Heart left ventricle (tissue), 13 donors: ENCODE measurements at regions not wholly inside any gene's neighbourhood (a gene's known extent, or its start where the extent isn't known, plus 50 kb on each side); places are given as distances from the start of the nearest gene placed in this dataset.

ENCODE experiments used
- POLR2A ChIP-seq, 2 donors: fragments of 450-650 bp; IDR thresholded peaks; one replicate each; pipeline ENCODE4 v1.6.1; 2017; ENCODE audit warnings: antibody characterized with exemption in 2 of 2, mild to moderate bottlenecking in 2 of 2, moderate library complexity in 2 of 2
- TF ChIP-seq, protein P1 (sequence below), 12 donors: fragments of 200-600 bp; sonication (generic) in 4 of 12; IDR thresholded peaks; one replicate each; pipeline versions ENCODE4 v1.5.0 to v1.8.0; 2018 to 2022; ENCODE audit warnings: antibody characterized with exemption in 12 of 12, mild to moderate bottlenecking in 5 of 12
- donor health status: ischemic (EF 13 %, LVEDD 7.1; RV severe dilation, severe dysfunction).
- donor health status: DM: no; HTN: yes; CAD: no.
- donor health status: DM: no; HTN: no; CAD: no.
- donor health status: ischemic (EF 25% LVEDD 6.9; RV normal size, moderate dysfunction).
- donor health status: ischemic (EF 25% LVEDD 5.7; RV mildly dilated, moderate dysfunction).
- donor health status: ischemic (EF 35%, LVEDD 5.7; RV mildly dilated, moderate dysfunction).
- donor health status: nonischemic (EF 11% LVEDD 7.7; RV severe dilation, severe dysfunction).
- donor health status: DM: yes; HTN: yes; CAD: no.
- donor health status: PGD.
- donor health status: ischemic (EF 29% LVEDD 5.4; RV normal size, mild dysfunction).
- donor health status: nonischemic (EF 23%, LVEDD 6.1; RV moderate dilation, normal function).

DNA sequence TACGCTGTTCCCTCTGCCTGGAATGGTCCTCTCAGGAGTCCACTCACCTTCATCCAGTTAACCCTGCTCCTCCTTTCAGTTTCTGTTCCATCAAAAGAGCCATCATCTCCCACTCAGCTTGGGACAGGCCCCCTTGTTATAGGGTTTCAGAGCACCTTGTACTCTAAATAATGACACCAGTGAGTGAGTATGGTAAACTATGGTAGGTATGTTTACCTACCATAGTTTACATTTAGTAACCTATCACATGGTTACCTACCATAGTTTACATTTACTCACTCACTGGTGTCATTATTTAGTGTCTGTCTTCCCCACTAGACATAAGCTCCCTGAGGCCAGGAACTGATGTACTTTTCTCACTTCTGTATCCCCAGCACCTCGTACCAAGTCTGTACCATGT lies 130.2 kb upstream of the SESN3 start:
- TF ChIP-seq POLR2A (IDR thresholded peaks at IDR 0.05) = no peak
- TF ChIP-seq, protein P1, sequence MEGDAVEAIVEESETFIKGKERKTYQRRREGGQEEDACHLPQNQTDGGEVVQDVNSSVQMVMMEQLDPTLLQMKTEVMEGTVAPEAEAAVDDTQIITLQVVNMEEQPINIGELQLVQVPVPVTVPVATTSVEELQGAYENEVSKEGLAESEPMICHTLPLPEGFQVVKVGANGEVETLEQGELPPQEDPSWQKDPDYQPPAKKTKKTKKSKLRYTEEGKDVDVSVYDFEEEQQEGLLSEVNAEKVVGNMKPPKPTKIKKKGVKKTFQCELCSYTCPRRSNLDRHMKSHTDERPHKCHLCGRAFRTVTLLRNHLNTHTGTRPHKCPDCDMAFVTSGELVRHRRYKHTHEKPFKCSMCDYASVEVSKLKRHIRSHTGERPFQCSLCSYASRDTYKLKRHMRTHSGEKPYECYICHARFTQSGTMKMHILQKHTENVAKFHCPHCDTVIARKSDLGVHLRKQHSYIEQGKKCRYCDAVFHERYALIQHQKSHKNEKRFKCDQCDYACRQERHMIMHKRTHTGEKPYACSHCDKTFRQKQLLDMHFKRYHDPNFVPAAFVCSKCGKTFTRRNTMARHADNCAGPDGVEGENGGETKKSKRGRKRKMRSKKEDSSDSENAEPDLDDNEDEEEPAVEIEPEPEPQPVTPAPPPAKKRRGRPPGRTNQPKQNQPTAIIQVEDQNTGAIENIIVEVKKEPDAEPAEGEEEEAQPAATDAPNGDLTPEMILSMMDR (IDR thresholded peaks at IDR 0.05) = no peak
